ENCODE measurements at regions not wholly inside any gene's neighbourhood (a gene's known extent, or its start where the extent isn't known, plus 50 kb on each side); places are given as distances from the start of the nearest gene placed in this dataset.
A peak's percentile ranks its signal among the peaks of the same experiment; 100 is the strongest.

- dilution Hi-C loops (cut with MboI; ENCODE audit: extremely low pct_ligation_motif_present, low sequenced_read_pairs) = no loop called here
Observed at GRCh38 chr11:31958076-31958735, 132.7 kb upstream of the RCN1 start.

GRCh38 chr11:31957674-31958073, 133.2 kb upstream of the RCN1 start:
- Histone ChIP-seq H3K4me1 (ENCODE audit: control insufficient read depth, extremely low read depth, insufficient read depth, low read length) (no peaks in the 10 kb centered on the region), H3K4me2 (ENCODE audit: control insufficient read depth, extremely low read depth, insufficient read depth, low read depth, low read length) (no peak overlapping the region), H3K79me2 (ENCODE audit: control insufficient read depth, insufficient read depth, low read length) (no peaks in the 10 kb centered on the region), H3K4me3 (ENCODE audit: control insufficient read depth in 2 of 3, extremely low read depth in 1 of 3, insufficient read depth in 2 of 3, low read depth in 1 of 3, low read length in 3 of 3) (no peak overlapping the region), H3K36me3 (ENCODE audit: control insufficient read depth in 2 of 2, extremely low read depth in 1 of 2, insufficient read depth in 2 of 2, low read length in 2 of 2) (no peaks in the 10 kb centered on the region), H3K9ac (ENCODE audit: control insufficient read depth, extremely low read depth, insufficient read depth, low read length) (no peak overlapping the region), H3K9me3 (ENCODE audit: control insufficient read depth, low read depth, low read length) (no peaks in the 10 kb centered on the region), H3K9me1 (ENCODE audit: control insufficient read depth, extremely low read depth, insufficient read depth, low read length) (no peaks in the 10 kb centered on the region), H4K20me1 (ENCODE audit: control insufficient read depth, extremely low read depth, insufficient read depth, low read length) (no peaks in the 10 kb centered on the region), H2AFZ (ENCODE audit: control insufficient read depth, low read length) (no peak overlapping the region), H3K27me3 (ENCODE audit: control insufficient read depth, extremely low read depth, insufficient read depth, low read length) (no peaks in the 10 kb centered on the region), H3K27ac (ENCODE audit: control insufficient read depth, insufficient read depth, low read length) (no peak overlapping the region)
- DNase-seq (ENCODE audit: low read depth, low spot score) (no peak), FAIRE-seq (no peak)
- no peak for TF ChIP-seq CTCF (optimal IDR thresholded peaks at IDR 0.05 in 1 of 3, IDR thresholded peaks at IDR 0.05 in 1 of 3, conservative IDR thresholded peaks at IDR 0.05 in 1 of 3; ENCODE audit: extremely low read depth in 1 of 3, insufficient read depth in 2 of 3, low read length in 3 of 3)
- TF ChIP-seq EZH2 (IDR thresholded peaks at IDR 0.05; ENCODE audit: low read length) = no peak
- dilution Hi-C loops (cut with MboI; ENCODE audit: extremely low pct_ligation_motif_present, low sequenced_read_pairs) = no loop called here

More at GRCh38 chr11:31958076-31958735, 132.7 kb upstream of the RCN1 start:
- no peaks in the 10 kb centered on the region for H3K79me2 ChIP-seq (ENCODE audit: control insufficient read depth, insufficient read depth, low read length)
- no peaks in the 10 kb centered on the region for H3K9me3 ChIP-seq (ENCODE audit: control insufficient read depth, low read depth, low read length)
- no peak overlapping the region for H2AFZ ChIP-seq (ENCODE audit: control insufficient read depth, low read length)
- no peak overlapping the region for H3K9ac ChIP-seq (ENCODE audit: control insufficient read depth, extremely low read depth, insufficient read depth, low read length)
- no peaks in the 10 kb centered on the region for H3K9me1 ChIP-seq (ENCODE audit: control insufficient read depth, extremely low read depth, insufficient read depth, low read length)
- no peaks in the 10 kb centered on the region for H4K20me1 ChIP-seq (ENCODE audit: control insufficient read depth, extremely low read depth, insufficient read depth, low read length)
- no peak overlapping the region for H3K4me3 ChIP-seq (ENCODE audit: control insufficient read depth in 2 of 3, extremely low read depth in 1 of 3, insufficient read depth in 2 of 3, low read depth in 1 of 3, low read length in 3 of 3)
- H3K36me3 ChIP-seq (ENCODE audit: control insufficient read depth in 2 of 2, extremely low read depth in 1 of 2, insufficient read depth in 2 of 2, low read length in 2 of 2) = no peaks in the 10 kb centered on the region
- H3K4me2 ChIP-seq (ENCODE audit: control insufficient read depth, extremely low read depth, insufficient read depth, low read depth, low read length) = no peak overlapping the region
- DNase-seq (ENCODE audit: low read depth, low spot score) (no peak), FAIRE-seq (no peak)
- H3K4me1 ChIP-seq (ENCODE audit: control insufficient read depth, extremely low read depth, insufficient read depth, low read length) = no peaks in the 10 kb centered on the region
- H3K27me3 ChIP-seq (ENCODE audit: control insufficient read depth, extremely low read depth, insufficient read depth, low read length) = no peaks in the 10 kb centered on the region
- TF ChIP-seq EZH2 (IDR thresholded peaks at IDR 0.05; ENCODE audit: low read length) = no peak
- peak; percentile 72 to 95 (median 77) for TF ChIP-seq CTCF (optimal IDR thresholded peaks at IDR 0.05 in 1 of 3, IDR thresholded peaks at IDR 0.05 in 1 of 3, conservative IDR thresholded peaks at IDR 0.05 in 1 of 3; ENCODE audit: extremely low read depth in 1 of 3, insufficient read depth in 2 of 3, low read length in 3 of 3)
- no peak overlapping the region for H3K27ac ChIP-seq (ENCODE audit: control insufficient read depth, insufficient read depth, low read length)
